ENCODE measurements at regions not wholly inside any gene's neighbourhood (a gene's known extent, or its start where the extent isn't known, plus 50 kb on each side); places are given as distances from the start of the nearest gene placed in this dataset.

DNA sequence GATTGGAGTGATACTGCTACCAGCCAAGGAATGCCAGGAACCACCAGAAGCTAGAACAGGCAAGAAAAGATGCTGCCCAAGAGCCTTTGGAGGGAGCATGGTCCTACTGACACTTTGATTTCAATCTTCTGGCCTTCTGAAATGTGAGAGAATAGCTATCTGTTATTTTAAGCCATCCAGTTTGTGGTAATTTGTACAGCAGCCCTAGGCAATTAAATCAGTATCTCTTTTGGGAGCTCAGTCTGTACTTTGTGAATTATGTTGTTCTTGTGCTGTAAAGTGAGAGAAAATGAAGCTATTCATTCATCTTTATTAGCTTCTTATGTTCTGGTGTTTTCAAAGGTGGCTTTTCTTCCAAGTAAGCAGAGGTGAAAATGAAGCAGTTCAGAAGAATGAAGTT, 381.3 kb downstream of the PDCD6IP start:
- Histone ChIP-seq H3K27me3 (ENCODE audit: control insufficient read depth, insufficient read depth, low read length) (no peaks in the 10 kb centered on the region), H3K4me3 (ENCODE audit: low read depth, low read length) (no peak overlapping the region), H3K36me3 (ENCODE audit: control insufficient read depth, insufficient read depth, low read length) (no peaks in the 10 kb centered on the region)
- TF ChIP-seq, protein P1, sequence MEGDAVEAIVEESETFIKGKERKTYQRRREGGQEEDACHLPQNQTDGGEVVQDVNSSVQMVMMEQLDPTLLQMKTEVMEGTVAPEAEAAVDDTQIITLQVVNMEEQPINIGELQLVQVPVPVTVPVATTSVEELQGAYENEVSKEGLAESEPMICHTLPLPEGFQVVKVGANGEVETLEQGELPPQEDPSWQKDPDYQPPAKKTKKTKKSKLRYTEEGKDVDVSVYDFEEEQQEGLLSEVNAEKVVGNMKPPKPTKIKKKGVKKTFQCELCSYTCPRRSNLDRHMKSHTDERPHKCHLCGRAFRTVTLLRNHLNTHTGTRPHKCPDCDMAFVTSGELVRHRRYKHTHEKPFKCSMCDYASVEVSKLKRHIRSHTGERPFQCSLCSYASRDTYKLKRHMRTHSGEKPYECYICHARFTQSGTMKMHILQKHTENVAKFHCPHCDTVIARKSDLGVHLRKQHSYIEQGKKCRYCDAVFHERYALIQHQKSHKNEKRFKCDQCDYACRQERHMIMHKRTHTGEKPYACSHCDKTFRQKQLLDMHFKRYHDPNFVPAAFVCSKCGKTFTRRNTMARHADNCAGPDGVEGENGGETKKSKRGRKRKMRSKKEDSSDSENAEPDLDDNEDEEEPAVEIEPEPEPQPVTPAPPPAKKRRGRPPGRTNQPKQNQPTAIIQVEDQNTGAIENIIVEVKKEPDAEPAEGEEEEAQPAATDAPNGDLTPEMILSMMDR (IDR thresholded peaks at IDR 0.05; ENCODE audit: insufficient read depth, low read length, poor library complexity, severe bottlenecking) = no peak
- no peak for DNase-seq (ENCODE audit: low read depth)

- H3K4me3 ChIP-seq (ENCODE audit: low read depth, low read length) = no peak overlapping the region
- DNase-seq (ENCODE audit: low read depth) = no peak
- TF ChIP-seq, protein P1 (IDR thresholded peaks at IDR 0.05; ENCODE audit: insufficient read depth, low read length, poor library complexity, severe bottlenecking) = no peak
- H3K27me3 ChIP-seq (ENCODE audit: control insufficient read depth, insufficient read depth, low read length) = no peaks in the 10 kb centered on the region
- H3K36me3 ChIP-seq (ENCODE audit: control insufficient read depth, insufficient read depth, low read length) = no peaks in the 10 kb centered on the region
Measured at GRCh38 chr3:34180532-34180931, 382.1 kb downstream of the PDCD6IP start.

- no peak for DNase-seq (ENCODE audit: low read depth)
- Histone ChIP-seq H3K36me3 (ENCODE audit: control insufficient read depth, insufficient read depth, low read length) (no peaks in the 10 kb centered on the region), H3K4me3 (ENCODE audit: low read depth, low read length) (no peak overlapping the region), H3K27me3 (ENCODE audit: control insufficient read depth, insufficient read depth, low read length) (no peaks in the 10 kb centered on the region)
- TF ChIP-seq, protein P1 (IDR thresholded peaks at IDR 0.05; ENCODE audit: insufficient read depth, low read length, poor library complexity, severe bottlenecking) = no peak
Measured at GRCh38 chr3:34183114-34183513, 384.7 kb downstream of the PDCD6IP start.

DNA sequence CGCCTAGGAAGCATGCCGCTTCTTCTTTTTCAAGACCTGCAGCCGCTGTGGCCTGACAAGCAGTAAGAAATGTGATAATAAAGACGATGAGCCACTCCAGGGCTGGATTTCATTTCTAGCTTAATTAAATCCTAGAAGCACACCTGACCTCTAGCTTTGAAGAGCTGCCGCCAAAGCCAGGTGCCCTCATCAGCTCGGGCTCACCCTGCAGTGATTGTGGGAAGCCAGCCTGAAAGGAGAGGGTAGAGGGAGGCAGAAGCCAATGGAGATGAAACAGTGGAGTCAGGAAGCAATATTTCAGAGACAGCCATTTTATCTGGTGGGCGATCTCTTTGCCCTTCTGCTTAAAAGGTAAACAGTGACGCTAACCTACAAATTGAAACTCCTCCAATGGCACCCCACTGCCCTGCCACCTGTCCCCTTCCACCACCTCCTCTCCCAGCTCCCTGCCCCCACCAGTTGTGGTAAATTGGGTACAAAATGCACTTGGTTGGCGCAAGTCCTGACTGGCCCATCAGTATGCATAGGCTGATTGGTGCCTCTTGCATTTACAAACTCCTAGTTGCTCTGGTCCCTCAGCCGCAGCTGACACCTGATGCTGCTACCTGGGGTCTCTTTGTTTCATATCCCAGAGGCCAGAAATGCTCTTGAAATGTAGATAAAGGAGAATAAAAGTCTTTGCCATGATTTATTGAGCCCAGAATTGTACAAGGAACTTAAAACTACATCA, 385.3 kb downstream of the PDCD6IP start:
- no peaks in the 10 kb centered on the region for H3K36me3 ChIP-seq (ENCODE audit: control insufficient read depth, insufficient read depth, low read length)
- H3K27me3 ChIP-seq (ENCODE audit: control insufficient read depth, insufficient read depth, low read length) = no peaks in the 10 kb centered on the region
- DNase-seq (ENCODE audit: low read depth) = no peak
- no peak overlapping the region for H3K4me3 ChIP-seq (ENCODE audit: low read depth, low read length)
- TF ChIP-seq, protein P1 (IDR thresholded peaks at IDR 0.05; ENCODE audit: insufficient read depth, low read length, poor library complexity, severe bottlenecking) = no peak

- TF ChIP-seq, protein P1 (IDR thresholded peaks at IDR 0.05; ENCODE audit: insufficient read depth, low read length, poor library complexity, severe bottlenecking) = no peak
- DNase-seq (ENCODE audit: low read depth) = no peak
- no peaks in the 10 kb centered on the region for H3K27me3 ChIP-seq (ENCODE audit: control insufficient read depth, insufficient read depth, low read length)
- no peak overlapping the region for H3K4me3 ChIP-seq (ENCODE audit: low read depth, low read length)
- no peaks in the 10 kb centered on the region for H3K36me3 ChIP-seq (ENCODE audit: control insufficient read depth, insufficient read depth, low read length)
Measured at GRCh38 chr3:34185301-34185700, 386.9 kb downstream of the PDCD6IP start.

GRCh38 chr3:34189133-34189532, 390.7 kb downstream of the PDCD6IP start:
- Histone ChIP-seq H3K36me3 (ENCODE audit: control insufficient read depth, insufficient read depth, low read length) (no peaks in the 10 kb centered on the region), H3K4me3 (ENCODE audit: low read depth, low read length) (no peak overlapping the region), H3K27me3 (ENCODE audit: control insufficient read depth, insufficient read depth, low read length) (no peaks in the 10 kb centered on the region)
- TF ChIP-seq, protein P1 (IDR thresholded peaks at IDR 0.05; ENCODE audit: insufficient read depth, low read length, poor library complexity, severe bottlenecking) = no peak
- no peak for DNase-seq (ENCODE audit: low read depth)
